ENCODE measurements at regions not wholly inside any gene's neighbourhood (a gene's known extent, or its start where the extent isn't known, plus 50 kb on each side); places are given as distances from the start of the nearest gene placed in this dataset.

GRCh38 chr5:136730426-136730825 is 365.1 kb upstream of the TRPC7 start:
- Histone ChIP-seq H3K4me3 (no peak overlapping the region), H3K4me1 (no peaks in the 10 kb centered on the region), H3K9me3 (no peaks in the 10 kb centered on the region), H3K27me3 (no peaks in the 10 kb centered on the region), H3K36me3 (no peaks in the 10 kb centered on the region), H3K27ac (no peak overlapping the region)
- TF ChIP-seq CTCF (IDR thresholded peaks at IDR 0.05) = no peak
- no peak for DNase-seq (ENCODE audit: low spot score)

GRCh38 chr5:136729901-136730355 is 364.6 kb upstream of the TRPC7 start:
- Histone ChIP-seq H3K27me3 (no peaks in the 10 kb centered on the region), H3K36me3 (no peaks in the 10 kb centered on the region), H3K4me1 (no peaks in the 10 kb centered on the region), H3K9me3 (no peaks in the 10 kb centered on the region), H3K4me3 (no peak overlapping the region), H3K27ac (no peak overlapping the region)
- DNase-seq (ENCODE audit: low spot score) = no peak
- no peak for TF ChIP-seq CTCF (IDR thresholded peaks at IDR 0.05)

GRCh38 chr5:136726506-136726905 is 361.2 kb upstream of the TRPC7 start:
- no peaks in the 10 kb centered on the region for H3K9me3 ChIP-seq
- no peak overlapping the region for H3K27ac ChIP-seq
- H3K36me3 ChIP-seq = no peaks in the 10 kb centered on the region
- H3K27me3 ChIP-seq = no peaks in the 10 kb centered on the region
- H3K4me1 ChIP-seq = no peaks in the 10 kb centered on the region
- TF ChIP-seq CTCF (IDR thresholded peaks at IDR 0.05) = no peak
- no peak for DNase-seq (ENCODE audit: low spot score)
- no peak overlapping the region for H3K4me3 ChIP-seq

GRCh38 chr5:136724161-136724560 is 358.8 kb upstream of the TRPC7 start:
- H3K4me1 ChIP-seq = no peaks in the 10 kb centered on the region
- no peak for DNase-seq (ENCODE audit: low spot score)
- no peaks in the 10 kb centered on the region for H3K27me3 ChIP-seq
- no peak overlapping the region for H3K27ac ChIP-seq
- no peak for TF ChIP-seq CTCF (IDR thresholded peaks at IDR 0.05)
- H3K4me3 ChIP-seq = no peak overlapping the region
- no peaks in the 10 kb centered on the region for H3K9me3 ChIP-seq
- no peaks in the 10 kb centered on the region for H3K36me3 ChIP-seq

GRCh38 chr5:136722581-136722980 is 357.2 kb upstream of the TRPC7 start:
- no peak overlapping the region for H3K27ac ChIP-seq
- no peaks in the 10 kb centered on the region for H3K27me3 ChIP-seq
- no peak overlapping the region for H3K4me3 ChIP-seq
- DNase-seq (ENCODE audit: low spot score) = no peak
- H3K4me1 ChIP-seq = no peaks in the 10 kb centered on the region
- H3K36me3 ChIP-seq = no peaks in the 10 kb centered on the region
- H3K9me3 ChIP-seq = no peaks in the 10 kb centered on the region
- TF ChIP-seq CTCF (IDR thresholded peaks at IDR 0.05) = no peak

- Histone ChIP-seq H3K27me3 (no peaks in the 10 kb centered on the region), H3K27ac (no peak overlapping the region), H3K4me3 (no peak overlapping the region), H3K4me1 (no peaks in the 10 kb centered on the region), H3K9me3 (no peaks in the 10 kb centered on the region), H3K36me3 (no peaks in the 10 kb centered on the region)
- no peak for TF ChIP-seq CTCF (IDR thresholded peaks at IDR 0.05)
- no peak for DNase-seq (ENCODE audit: low spot score)
Observed at GRCh38 chr5:136722086-136722485, 356.7 kb upstream of the TRPC7 start.

All from right atrium auricular region (tissue), 2 donors.